GM21717 (cell line): ENCODE measurements at regions not wholly inside any gene's neighbourhood (a gene's known extent, or its start where the extent isn't known, plus 50 kb on each side); places are given as distances from the start of the nearest gene placed in this dataset.

Source experiments
- ATAC-seq: cut with Tn5 transposase; IDR thresholded peaks from one replicate; pipeline ENCODE4 v1.9.1; 2021; ENCODE audit warnings: mild to moderate bottlenecking, moderate library complexity; ENCODE audit not compliant: unreplicated experiment

DNA sequence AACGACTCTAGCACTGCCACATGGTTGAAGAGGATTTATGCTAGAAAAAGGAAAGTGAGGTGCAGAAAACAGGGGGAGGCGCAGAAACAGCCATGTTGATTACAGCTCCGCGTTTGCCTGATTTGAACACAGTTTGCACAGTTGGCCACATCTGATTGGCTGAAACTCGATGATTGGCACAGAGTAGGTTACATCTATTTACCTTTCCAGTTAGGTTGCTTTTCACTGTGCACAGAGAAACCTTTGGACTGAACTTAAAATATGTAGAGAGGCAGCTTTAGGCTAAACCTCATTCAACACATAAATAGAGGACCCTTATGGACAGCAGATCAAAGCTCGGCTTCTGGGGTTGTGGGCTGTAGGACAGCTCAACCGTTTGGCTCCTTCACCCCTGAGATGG is 153.7 kb upstream of the APCDD1 start:
- no peak for ATAC-seq

DNA sequence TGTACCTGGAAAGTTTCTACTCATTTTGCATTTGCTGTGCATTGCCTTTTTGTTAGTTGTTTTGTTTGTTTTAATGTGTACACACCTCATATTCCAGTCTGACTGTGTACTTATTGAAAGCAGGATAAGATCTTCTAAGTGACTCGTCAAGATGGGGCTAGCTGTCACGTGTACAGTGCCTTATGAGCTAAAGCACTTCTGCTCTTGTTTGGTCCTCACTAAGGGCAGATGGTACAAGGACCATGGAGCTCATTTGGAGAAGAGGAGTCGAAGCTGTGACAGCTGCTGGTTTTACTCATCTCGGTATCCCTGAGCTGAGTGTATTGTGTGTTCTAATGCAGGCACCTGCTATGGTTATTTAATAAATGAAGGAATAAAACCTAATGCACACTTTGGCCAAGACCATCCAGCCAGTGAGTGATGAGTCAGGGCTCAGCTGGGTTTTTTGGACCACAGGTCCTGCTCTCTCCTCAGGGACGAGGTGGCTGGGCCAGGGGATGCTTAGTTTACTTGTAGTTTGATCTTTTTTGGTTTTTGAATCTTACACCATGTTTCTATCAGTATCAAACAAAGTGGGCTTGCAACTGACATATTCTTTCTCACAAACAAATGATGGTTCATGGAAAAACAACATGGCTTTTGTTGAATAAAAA is 152.5 kb upstream of the APCDD1 start:
- no peak for ATAC-seq

DNA sequence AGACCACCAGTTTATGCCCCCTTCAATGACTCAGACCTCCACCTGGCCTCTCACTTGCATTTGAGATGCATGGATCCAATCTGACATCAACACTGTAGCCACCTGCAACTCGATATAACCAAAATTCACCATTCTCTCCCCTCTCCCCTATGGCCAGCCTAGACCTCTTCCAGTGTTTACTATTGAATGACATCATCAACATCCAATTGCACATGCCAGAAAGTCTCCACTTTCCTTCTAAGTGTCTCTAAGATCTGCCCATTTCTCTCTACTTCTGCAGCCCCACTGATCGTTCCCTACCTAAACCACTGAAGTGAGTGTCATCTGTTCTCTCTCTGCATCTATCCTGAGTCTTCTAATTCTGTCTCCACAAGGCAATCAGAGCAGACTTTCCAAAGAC is 151.3 kb upstream of the APCDD1 start:
- ATAC-seq = no peak

DNA sequence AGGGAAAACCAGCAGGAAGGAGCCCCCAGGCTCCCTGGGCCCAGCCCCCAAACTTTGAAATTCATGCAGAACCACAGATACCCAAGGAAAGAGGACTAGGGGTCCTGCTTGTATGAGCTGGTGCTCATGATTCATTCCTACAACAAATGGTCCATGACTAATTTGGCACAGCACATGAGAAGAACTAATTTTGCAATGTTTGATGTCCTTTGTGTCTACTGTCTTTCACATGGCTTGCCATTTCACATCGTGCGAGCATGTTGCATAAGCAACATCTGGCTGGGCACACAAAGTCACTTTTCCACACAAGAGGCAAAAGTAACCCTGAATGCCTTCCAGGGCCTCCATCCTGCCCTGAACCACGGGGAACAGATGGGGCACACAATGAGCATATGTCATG is 149.6 kb upstream of the APCDD1 start:
- no peak for ATAC-seq

DNA sequence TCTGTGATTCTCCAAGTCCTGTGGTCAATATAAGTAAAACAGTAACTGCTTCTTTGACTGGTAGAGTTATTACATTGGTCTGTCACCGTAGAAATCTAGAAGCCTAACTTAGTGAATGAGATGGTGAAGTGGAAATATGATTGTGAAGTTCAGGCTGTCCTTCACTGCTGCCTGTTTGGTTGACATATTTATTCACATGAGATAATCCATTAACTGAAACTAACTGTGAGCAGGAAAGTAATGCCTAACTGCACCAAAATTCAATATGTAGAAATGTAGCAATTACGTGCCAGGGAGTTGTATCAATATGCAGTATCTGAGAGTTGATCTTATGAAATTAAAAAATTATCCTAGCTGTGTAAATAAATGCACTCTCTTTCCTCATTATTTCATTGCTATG is 147.7 kb upstream of the APCDD1 start:
- no peak for ATAC-seq

DNA sequence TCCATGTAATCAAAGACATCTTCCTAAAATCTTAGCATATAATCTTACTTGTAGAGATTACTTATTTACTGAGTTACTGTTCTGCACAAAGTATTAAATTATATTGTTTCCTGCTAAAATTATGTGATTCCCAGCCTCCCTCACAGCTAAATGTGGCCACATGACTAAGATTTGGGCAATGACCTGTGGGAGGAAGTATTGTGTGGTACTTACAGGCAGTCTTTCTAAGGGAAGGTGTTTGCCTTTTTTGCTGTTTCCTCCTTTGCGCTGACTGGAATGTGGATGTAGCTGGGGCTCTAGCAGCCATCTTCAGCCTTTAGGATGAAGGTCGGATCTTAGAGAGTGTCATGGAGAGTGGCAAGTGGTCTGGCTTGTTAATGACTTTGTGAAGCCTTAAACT is 146.3 kb upstream of the APCDD1 start:
- ATAC-seq = no peak

DNA sequence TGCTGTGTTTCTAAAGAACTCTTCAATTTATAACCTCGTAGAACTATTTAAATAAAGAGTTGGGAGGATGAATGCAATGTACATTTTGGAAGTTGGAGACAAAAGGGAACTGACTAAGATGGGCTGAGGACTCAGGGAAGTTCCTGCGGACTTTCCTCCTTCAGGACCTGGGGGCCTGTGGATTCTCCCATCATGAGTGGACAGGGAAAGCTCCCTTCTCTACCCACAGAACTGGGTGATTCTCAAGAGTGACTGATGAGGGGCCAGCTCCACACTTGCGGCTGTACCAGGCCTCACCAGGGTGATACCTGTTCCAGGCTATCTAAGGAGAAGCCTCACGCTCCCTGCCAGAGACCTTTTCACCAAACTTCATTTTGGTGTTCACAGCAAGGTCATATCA is 143.8 kb upstream of the APCDD1 start:
- no peak for ATAC-seq

DNA sequence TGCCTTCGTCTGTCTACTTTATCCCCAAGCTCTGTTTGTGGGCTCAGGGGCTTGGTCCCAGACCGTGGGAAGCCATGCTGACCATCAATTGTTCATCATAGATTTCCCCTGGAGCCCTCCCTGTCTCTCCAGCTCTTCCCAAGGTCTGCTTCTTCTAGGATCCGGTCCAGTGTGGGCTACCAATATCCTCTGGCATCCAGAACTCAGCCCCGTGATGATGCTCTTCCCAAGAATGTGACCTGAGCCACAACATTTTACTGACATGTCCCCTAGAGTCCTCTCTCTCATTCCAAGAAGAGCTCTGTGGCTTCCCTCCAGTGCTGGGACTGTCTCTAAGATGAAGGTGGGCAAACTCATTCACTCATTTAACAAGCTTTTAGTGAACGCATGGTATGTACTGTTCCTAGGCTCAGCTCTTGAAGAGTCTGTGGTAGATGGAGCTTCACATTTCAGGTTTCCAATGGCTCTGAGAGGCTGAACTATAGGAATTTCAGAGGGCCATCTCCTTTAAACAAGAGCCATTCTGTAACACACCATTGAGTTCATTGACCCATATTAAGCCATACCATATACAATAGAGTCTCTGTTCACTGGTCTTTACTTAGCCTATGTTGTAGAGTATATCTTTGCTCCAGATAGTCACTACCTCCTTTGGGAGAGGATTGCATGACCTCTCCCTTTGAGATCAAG is 142.0 kb upstream of the APCDD1 start:
- no peak for ATAC-seq

DNA sequence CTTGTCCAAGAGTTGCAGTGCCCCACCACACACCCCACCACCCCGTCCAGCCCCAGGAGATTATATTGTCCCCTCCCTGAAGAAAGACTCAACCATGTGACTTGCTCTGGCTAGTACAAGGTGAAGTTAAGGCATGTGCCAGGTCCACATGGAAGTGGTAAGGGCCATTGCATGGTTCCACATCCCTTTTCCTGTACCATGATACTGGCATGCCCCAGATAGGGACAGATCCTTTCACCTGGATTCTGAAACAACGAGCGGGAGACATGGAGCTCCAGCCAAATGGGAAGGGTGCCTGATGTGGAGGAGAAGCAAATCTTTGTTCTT is 141.5 kb upstream of the APCDD1 start:
- no peak for ATAC-seq

DNA sequence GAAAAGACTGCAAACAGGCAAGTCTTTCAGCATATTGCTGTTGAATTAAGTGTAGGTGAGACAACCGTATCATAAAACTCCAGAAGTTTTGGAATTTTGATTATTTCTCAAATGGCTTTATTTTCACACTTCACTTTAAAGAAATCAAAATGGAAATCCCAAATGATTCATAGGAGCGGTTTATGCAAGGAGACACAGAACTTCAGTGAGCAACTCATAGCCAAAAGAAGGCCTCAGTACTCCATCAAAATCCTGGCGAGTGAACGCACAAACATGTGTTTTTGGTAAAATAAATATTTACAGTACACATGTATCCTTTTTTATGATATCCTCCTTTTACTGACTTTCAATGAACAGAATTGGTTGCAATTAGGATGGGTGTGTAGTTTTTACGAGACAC is 140.4 kb upstream of the APCDD1 start:
- no peak for ATAC-seq

DNA sequence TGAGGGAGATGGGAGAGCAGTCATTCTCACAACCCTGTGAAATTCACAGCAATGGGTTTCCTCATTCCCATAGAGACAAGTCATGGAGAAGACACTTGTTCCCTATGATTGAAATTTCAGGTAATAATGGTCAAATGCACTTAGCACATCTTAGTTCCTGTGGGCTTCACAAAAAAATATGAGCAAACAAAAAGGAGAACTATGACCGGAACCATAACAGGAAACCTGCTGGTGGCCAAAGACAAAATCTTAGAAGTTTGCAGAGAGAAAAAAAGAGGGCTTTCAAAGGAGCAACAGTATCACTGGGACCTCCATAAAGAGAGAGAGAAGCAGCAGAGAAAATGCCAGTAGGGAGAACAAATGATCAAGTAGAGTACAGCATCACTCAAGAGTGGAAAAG is 138.9 kb upstream of the APCDD1 start:
- ATAC-seq = no peak

DNA sequence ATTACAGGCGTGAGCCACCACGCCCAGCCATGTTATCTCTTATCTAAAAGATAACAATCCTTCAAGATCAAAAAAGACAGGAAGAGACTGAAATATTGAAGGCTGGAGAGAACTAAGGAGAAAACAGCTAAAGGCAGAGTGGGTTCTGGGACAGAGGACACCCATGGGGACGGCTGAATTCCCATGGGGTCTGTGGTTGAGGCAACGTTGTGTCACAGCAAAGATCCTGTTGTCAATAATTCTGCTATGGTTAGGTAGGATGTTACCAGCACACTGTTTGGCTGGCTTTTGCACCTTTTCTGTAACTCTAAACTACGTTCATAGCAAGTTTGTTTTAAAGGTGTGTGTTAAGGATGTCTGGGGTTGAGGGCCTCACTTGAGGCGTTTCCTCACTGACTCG is 137.7 kb upstream of the APCDD1 start:
- no peak for ATAC-seq

DNA sequence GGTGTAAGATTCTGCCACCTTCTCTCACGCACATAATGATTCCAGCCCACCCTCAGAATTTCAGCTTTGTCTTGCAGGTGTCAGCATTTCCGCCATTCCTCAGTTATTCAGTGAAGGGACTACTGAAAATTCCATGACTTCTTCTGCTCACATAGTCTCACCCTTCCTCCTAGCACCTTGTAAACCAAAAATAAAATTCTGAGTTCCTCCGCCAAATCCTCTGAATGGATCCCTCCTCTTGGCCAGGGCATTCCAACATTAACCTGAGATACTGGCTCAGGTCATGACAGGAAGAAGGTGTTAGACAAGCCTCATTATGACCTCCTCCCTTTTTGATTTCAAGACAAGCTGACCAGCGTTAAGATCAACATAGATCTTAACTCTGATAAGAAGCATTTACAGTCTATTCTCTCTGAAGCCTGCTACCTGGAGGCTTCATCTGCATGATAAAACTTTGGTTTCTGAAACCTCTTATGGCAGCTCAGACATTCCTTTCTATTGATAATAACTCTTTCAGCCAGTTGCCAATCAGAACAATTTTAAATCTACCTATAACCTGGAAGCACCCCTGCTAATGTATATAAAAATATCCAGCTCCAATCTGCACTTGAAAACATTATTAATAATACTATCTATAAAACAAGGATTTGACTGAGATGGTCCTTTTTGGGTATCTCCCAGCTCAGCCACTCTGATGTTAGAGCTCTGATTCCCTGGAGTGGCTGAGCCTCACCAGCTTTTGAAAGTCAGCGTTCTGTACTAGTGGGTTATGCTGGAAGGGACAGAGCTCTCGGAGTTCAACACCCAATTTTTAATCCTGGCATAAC is 136.4 kb upstream of the APCDD1 start:
- ATAC-seq = no peak

DNA sequence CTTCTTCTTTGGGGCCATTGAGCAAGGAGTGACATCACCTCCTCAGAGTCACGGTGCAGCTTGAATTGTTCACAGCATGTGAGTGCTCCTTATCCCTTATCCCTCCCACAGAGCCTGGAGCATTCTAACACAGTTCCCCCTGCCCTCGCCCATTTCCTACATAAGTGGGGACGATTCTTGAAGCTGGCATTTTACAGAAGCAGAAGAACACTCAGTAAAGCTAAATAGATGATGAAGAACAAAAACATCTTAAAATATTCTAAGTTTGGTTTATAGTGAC is 135.8 kb upstream of the APCDD1 start:
- ATAC-seq = no peak

DNA sequence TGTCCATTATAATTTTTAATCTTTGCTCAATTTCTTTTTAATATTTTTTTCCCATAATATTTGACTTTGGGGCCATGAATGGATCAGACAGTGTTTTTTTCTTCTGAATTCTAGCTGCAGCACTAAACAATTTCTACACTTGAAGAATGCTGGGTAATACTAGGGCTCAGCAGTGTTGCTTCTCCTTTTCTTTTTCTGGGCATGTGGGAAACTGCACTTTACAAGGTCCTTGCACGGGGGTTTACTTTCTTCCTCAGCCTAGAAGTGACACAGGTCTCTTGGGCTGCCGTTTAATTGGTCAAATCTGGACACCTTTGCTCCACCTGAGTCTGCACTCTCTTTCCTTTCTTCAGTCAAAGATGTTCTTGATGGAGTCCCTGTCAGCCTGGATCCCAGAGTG is 135.4 kb upstream of the APCDD1 start:
- no peak for ATAC-seq

DNA sequence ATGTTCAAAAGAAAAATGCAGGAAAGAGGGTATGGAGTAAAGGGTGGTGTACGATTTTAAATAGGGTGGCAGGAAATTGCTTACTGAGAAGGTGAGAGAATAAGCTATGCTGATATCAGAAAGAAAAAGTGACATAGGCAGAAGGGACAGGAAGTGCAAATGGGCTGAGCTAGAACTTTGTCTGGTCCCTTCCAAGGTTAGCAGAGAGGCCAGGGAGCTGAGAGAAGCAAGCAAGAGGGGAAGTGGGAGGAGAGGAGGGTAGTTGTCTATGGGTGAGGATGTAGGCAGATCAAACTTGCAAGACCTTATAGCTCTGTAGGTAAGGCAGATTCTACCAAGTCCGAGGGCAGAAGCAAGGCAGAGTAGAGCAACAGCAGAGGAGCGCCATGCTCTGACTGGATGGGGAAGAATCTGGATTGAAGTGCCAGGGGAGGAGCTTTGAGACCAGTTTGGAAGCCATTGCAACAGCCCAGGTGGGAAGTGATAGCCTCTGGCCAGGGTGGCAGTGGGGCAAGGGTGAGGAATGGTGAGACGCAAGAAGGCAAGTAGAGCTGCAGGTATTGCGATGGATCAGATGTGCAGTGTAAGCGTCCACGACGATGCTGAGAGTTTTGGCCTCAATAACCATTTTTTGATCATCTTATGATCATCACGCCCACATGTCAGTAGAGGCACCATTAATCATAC is 134.4 kb upstream of the APCDD1 start:
- ATAC-seq = no peak

DNA sequence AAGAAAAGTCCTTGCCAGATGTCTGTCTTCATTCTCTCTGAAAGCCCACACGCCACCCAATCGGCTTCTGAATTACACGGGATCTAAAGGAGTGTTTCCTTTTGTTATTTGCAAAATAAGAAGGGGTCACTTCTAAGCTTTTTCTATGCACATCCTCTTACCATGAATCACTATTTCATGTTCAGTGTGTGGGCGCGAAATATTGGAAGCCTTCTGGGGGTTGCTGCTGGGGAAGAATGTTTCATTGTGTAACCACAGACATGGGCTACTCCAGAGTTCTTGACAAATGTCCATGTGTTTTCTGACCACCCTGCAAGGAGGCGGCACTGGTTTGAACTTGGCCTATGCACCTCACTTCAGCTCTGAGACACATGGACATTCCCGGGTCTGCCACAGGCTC is 133.6 kb upstream of the APCDD1 start:
- no peak for ATAC-seq

DNA sequence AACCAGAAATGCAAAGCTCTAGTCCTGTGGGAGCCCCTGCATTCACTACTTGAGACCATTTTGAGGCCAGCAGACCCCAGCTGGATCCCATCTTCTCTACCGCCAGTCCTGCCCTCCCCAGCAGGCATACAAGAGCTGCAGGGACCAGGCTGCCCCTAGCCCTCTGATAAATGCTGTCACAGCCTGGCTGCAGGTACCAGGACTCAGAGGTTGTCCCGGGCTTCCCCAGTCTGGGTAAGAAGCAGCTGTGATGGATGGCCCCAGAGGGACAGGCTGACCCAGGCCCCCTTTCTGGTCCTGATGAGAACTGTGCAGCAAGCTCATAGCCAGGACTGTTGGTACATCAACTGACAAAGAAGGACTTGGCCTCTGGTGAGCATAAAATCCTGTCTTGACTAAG is 132.9 kb upstream of the APCDD1 start:
- ATAC-seq = no peak

DNA sequence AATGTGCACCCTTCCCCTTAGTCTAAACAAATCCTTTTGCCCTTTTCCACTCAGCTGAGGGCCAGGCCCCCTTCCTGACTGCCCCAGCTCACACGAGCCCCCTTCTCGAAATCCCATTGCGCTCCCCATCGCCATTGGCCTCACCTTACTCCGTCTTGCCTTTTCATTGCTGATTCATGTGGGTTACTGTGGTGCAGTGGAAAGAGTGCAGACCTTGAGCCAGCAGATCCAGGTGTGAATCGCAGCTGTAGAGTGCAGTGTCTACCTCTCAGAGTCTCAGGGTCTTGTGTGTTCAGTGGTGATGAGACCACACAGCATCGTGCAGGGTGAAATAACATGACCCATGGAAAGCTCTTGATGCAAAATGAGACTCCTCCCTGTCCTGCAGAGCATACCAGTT is 132.4 kb upstream of the APCDD1 start:
- ATAC-seq = no peak

DNA sequence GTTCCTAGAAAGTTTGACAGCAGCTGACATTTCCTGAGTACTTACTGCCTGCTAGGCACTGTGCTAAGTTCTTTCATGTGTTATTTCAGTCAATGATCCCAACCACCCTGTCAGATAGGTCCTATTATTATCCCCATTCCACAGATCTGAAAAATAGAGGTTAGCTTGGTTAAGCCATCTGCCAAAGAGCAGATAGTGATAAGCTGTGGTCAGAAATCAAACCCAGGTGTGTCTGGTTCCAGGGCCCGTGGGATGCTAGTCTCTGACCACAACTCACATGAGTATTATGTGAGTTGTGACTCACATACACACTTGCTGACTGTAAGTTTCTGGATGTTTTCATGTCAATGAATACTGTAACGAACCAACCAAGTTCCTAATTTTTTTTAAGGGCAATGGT is 132.0 kb upstream of the APCDD1 start:
- no peak for ATAC-seq

DNA sequence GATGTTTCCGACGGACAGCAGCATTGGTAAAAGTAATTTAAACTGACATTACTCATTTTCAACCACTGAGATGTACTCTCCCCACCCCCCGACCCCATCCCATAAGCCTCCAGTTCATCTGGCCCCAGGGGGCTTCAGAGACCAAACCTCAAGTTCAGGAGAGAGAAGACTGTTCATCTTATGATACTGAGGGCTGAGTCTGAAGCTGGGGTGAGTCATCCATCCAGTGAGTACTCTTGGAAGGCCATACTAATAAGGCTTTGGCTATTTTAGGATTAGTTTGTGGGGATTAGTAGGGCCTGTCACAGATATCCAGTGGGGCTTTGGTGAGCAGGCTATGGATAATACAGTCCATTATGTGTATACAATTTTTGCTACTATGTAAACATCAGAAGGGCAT is 125.3 kb upstream of the APCDD1 start:
- no peak for ATAC-seq

DNA sequence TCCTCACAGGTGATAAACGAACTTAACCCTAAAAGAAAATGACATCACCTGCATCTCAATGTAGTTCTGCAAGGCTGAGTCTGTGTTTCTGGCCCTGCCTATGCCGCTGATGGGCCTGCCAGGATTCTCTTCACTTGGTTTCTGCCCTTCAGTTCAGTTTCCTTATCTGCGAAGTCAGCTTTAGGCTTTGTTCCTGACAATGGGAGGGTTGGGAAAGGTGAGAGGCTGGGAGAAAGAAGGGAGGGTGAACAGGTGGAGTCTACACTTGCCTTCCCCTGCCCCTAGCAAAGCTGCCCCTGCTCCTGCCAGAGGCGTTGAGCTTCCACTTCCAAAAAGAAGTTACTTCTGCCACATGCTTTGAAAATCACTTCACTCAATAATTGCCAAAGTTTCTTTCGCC is 124.0 kb upstream of the APCDD1 start:
- no peak for ATAC-seq
